T-helper 2 cell treated with Interferon-gamma antibody and Interleukin-4, amounts not matched to agents 5 μg/mL and 100 μg/mL, for 36 hours (primary cell): ENCODE measurements at regions not wholly inside any gene's neighbourhood (a gene's known extent, or its start where the extent isn't known, plus 50 kb on each side); places are given as distances from the start of the nearest gene placed in this dataset.

Source experiments
- DNase-seq: peaks from one replicate; pipeline ENCODE4 v3.0.0; 2021; ENCODE audit warnings: low spot score
- H3K27ac Mint-ChIP-seq: one replicate; pipeline ENCODE4 v1.8.0; 2021; ENCODE audit warnings: mild to moderate bottlenecking, mixed read lengths
- H3K27me3 Mint-ChIP-seq: one replicate; pipeline ENCODE4 v1.8.0; 2021; ENCODE audit warnings: low read depth, mixed read lengths
- H3K36me3 Mint-ChIP-seq: one replicate; pipeline ENCODE4 v1.8.0; 2021; ENCODE audit warnings: low read depth, mixed read lengths
- H3K4me1 Mint-ChIP-seq: one replicate; pipeline ENCODE4 v1.8.0; 2021; ENCODE audit warnings: low read depth, mixed read lengths
- H3K4me3 Mint-ChIP-seq: one replicate; pipeline ENCODE4 v1.8.0; 2022; ENCODE audit warnings: mild to moderate bottlenecking, moderate library complexity, mixed read lengths
- H3K9me3 Mint-ChIP-seq: one replicate; pipeline ENCODE4 v1.8.0; 2021; ENCODE audit warnings: mixed read lengths

DNA sequence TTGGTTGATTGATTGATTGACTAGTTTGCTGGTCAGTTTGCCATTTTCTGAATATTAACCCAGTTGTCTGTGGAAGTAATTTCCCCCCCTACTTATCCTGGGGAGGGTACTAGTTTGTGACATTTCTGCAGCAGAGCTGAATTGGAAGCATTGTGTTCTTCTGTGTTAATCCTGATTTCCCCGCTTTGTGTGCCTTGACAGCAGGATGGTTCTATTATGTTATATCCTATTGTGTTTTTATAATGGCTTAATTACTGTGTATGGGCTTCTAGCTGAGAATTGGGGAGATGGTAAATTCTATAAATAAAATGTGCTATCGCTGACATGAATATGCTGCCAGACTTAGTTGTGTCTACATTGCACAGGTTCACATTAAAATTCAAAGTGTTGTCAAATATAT is 499.7 kb downstream of the COG6 start:
- Mint-ChIP-seq H3K27me3 (no peaks in the 10 kb centered on the region), H3K27ac (no peak overlapping the region), H3K4me3 (no peak overlapping the region), H3K4me1 (peaks cover 1% of the 10 kb centered on the region), H3K36me3 (no peaks in the 10 kb centered on the region), H3K9me3 (no peaks in the 10 kb centered on the region)
- DNase-seq, result no peak

DNA sequence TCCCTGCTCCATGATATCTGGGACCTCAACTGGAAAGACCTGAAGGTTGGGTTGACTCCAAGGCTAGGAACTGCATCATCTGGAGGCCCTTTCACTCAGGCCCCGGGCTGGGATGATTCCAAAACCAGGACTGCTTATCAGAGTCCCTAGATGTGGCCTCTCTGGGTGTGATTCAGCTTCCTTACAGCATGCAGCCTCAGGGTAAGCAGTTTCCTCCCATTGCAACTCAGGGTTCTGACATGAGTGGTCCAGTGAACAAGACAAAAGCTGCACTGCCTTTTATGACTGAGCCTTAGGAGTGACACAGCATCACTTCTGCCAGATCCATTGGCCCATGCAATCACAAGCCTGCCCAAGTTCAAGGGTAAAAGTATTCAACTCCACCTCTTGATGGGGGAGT is 502.8 kb downstream of the COG6 start:
- DNase-seq, result no peak
- no peak overlapping the region for H3K27ac Mint-ChIP-seq
- no peaks in the 10 kb centered on the region for H3K27me3 Mint-ChIP-seq
- no peaks in the 10 kb centered on the region for H3K9me3 Mint-ChIP-seq
- H3K4me3 Mint-ChIP-seq, result no peak overlapping the region
- no peaks in the 10 kb centered on the region for H3K4me1 Mint-ChIP-seq
- no peaks in the 10 kb centered on the region for H3K36me3 Mint-ChIP-seq

- H3K27ac Mint-ChIP-seq, result no peak overlapping the region
These were observed 503.3 kb downstream of the COG6 start for GRCh38 chr13:40158757-40159156.

GRCh38 chr13:40159736-40160135 is 504.3 kb downstream of the COG6 start:
- Mint-ChIP-seq H3K36me3 (no peaks in the 10 kb centered on the region), H3K4me1 (no peaks in the 10 kb centered on the region), H3K9me3 (no peaks in the 10 kb centered on the region), H3K27me3 (no peaks in the 10 kb centered on the region), H3K27ac (no peak overlapping the region), H3K4me3 (no peak overlapping the region)
- DNase-seq, result no peak

More at GRCh38 chr13:40158757-40159156, 503.3 kb downstream of the COG6 start:
- no peak for DNase-seq
- H3K4me3 Mint-ChIP-seq, result no peak overlapping the region
- no peaks in the 10 kb centered on the region for H3K4me1 Mint-ChIP-seq
- no peaks in the 10 kb centered on the region for H3K9me3 Mint-ChIP-seq
- no peaks in the 10 kb centered on the region for H3K36me3 Mint-ChIP-seq
- H3K27me3 Mint-ChIP-seq, result no peaks in the 10 kb centered on the region

- Mint-ChIP-seq H3K27ac (no peak overlapping the region), H3K36me3 (no peaks in the 10 kb centered on the region)
These were observed 505.3 kb downstream of the COG6 start for GRCh38 chr13:40160618-40161350.

DNA sequence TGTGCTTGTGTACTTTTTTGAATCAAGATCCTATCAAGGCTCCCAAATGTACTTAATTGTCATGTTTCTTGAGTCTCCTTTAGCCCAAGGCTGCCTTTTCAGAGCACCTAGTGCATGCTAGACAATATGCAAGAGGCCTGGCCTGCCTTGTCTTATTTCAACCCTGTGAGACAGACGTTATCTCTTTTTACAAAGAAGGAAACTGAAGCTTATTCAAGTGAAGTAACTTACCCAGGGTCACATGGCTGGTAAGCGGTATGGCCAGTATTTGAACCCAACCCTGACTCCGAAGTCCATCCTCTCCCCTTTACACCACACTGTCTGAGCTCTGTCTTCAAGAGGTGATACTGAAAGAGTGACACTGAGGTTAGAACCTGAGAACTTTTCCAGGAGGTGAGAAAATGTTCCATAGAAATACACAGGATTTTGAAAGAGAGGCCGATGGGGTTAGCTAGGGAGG is 505.1 kb downstream of the FOXO1 start:
- Mint-ChIP-seq H3K27ac (no peak overlapping the region), H3K36me3 (no peaks in the 10 kb centered on the region), H3K9me3 (no peaks in the 10 kb centered on the region), H3K4me1 (peaks cover 3% of the 10 kb centered on the region), H3K27me3 (no peaks in the 10 kb centered on the region), H3K4me3 (no peak overlapping the region)
- no peak for DNase-seq

More at GRCh38 chr13:40160618-40161350, 505.3 kb downstream of the COG6 start:
- Mint-ChIP-seq H3K4me3 (no peak overlapping the region), H3K9me3 (no peaks in the 10 kb centered on the region), H3K27me3 (no peaks in the 10 kb centered on the region), H3K4me1 (peaks cover 3% of the 10 kb centered on the region)
- no peak for DNase-seq

- Mint-ChIP-seq H3K27ac (no peak overlapping the region), H3K9me3 (no peaks in the 10 kb centered on the region), H3K4me3 (no peak overlapping the region), H3K27me3 (no peaks in the 10 kb centered on the region), H3K36me3 (no peaks in the 10 kb centered on the region), H3K4me1 (peaks cover 3% of the 10 kb centered on the region)
- DNase-seq, result no peak
These were observed 504.5 kb downstream of the FOXO1 start for GRCh38 chr13:40161931-40162330.

- no peak overlapping the region for H3K4me3 Mint-ChIP-seq
These were observed 503.1 kb downstream of the FOXO1 start for GRCh38 chr13:40163066-40164000.

GRCh38 chr13:40164133-40164532 is 502.3 kb downstream of the FOXO1 start:
- peaks cover 3% of the 10 kb centered on the region for H3K4me1 Mint-ChIP-seq
- DNase-seq, result no peak

More at GRCh38 chr13:40163066-40164000, 503.1 kb downstream of the FOXO1 start:
- no peaks in the 10 kb centered on the region for H3K27me3 Mint-ChIP-seq
- no peaks in the 10 kb centered on the region for H3K9me3 Mint-ChIP-seq
- peaks cover 3% of the 10 kb centered on the region for H3K4me1 Mint-ChIP-seq
- no peak overlapping the region for H3K27ac Mint-ChIP-seq
- H3K36me3 Mint-ChIP-seq, result no peaks in the 10 kb centered on the region
- no peak for DNase-seq

DNA sequence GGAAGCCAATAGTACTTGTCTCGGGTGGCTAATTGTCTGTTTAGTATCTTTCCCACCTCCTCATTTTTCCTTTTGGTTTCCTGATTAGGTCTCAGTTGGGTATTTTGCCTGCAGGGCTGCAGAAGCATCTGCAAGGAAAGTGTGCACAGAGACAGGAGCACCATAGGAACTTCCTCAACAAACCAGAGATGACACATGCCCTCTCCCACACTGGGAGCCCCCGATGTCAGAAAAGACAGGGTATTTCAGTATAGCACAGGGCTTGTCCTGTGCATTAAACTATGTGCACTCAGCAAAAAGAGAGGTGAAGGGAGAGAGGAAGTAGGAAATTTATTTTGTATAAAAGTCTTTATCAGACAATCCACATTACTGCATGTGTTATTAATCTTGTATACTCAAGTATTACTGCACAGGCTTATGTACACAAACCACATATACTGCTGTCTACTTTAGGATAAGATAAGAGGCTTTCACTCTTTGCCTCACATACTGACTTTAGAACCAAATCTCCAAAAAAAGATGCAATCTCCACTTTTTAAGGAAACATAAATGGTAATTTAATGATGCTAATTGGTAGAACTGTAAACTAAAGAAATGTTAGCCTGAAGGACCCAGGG is 501.0 kb downstream of the FOXO1 start:
- H3K4me3 Mint-ChIP-seq, result no peak overlapping the region
- no peaks in the 10 kb centered on the region for H3K9me3 Mint-ChIP-seq
- H3K36me3 Mint-ChIP-seq, result no peaks in the 10 kb centered on the region
- H3K27ac Mint-ChIP-seq, result no peak overlapping the region
- no peaks in the 10 kb centered on the region for H3K27me3 Mint-ChIP-seq
- DNase-seq, result no peak
- peaks cover 3% of the 10 kb centered on the region for H3K4me1 Mint-ChIP-seq

More at GRCh38 chr13:40164133-40164532, 502.3 kb downstream of the FOXO1 start:
- H3K36me3 Mint-ChIP-seq, result no peaks in the 10 kb centered on the region
- H3K27ac Mint-ChIP-seq, result no peak overlapping the region
- H3K27me3 Mint-ChIP-seq, result no peaks in the 10 kb centered on the region
- no peaks in the 10 kb centered on the region for H3K9me3 Mint-ChIP-seq
- no peak overlapping the region for H3K4me3 Mint-ChIP-seq

- Mint-ChIP-seq H3K27me3 (no peaks in the 10 kb centered on the region), H3K36me3 (no peaks in the 10 kb centered on the region), H3K9me3 (no peaks in the 10 kb centered on the region), H3K27ac (no peak overlapping the region), H3K4me1 (peaks cover 3% of the 10 kb centered on the region), H3K4me3 (no peak overlapping the region)
- DNase-seq, result no peak
These were observed 499.1 kb downstream of the FOXO1 start for GRCh38 chr13:40167327-40167726.

- Mint-ChIP-seq H3K36me3 (no peaks in the 10 kb centered on the region), H3K4me3 (no peak overlapping the region), H3K27me3 (no peaks in the 10 kb centered on the region), H3K27ac (no peak overlapping the region), H3K4me1 (peaks cover 3% of the 10 kb centered on the region), H3K9me3 (no peaks in the 10 kb centered on the region)
- no peak for DNase-seq
These were observed 497.8 kb downstream of the FOXO1 start for GRCh38 chr13:40168425-40169166.

DNA sequence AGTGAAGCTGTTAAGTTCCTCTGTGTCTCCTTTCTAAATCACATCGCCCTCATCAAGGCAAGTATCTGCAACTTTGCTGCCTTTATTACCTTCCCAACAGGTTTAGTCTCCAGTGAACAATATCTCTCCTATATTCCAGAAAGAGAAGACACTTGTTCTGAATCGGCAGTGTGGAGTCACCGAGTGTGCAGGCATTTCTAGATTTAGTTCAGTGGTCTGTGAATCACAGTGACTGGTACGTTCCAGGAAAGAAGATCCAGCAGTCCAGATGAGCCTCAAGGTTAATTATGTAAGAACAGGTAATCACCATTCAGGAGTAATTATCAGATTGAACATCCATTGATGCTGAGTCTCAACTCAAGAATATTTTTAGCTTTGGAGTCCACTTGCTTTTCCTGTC is 497.0 kb downstream of the FOXO1 start:
- H3K9me3 Mint-ChIP-seq, result no peaks in the 10 kb centered on the region
- H3K27ac Mint-ChIP-seq, result no peak overlapping the region
- no peak overlapping the region for H3K4me3 Mint-ChIP-seq
- no peaks in the 10 kb centered on the region for H3K36me3 Mint-ChIP-seq
- no peak for DNase-seq
- H3K27me3 Mint-ChIP-seq, result no peaks in the 10 kb centered on the region
- peaks cover 3% of the 10 kb centered on the region for H3K4me1 Mint-ChIP-seq
